ENCODE measurements at regions not wholly inside any gene's neighbourhood (a gene's known extent, or its start where the extent isn't known, plus 50 kb on each side); places are given as distances from the start of the nearest gene placed in this dataset.

- intact Hi-C loops (cut with micrococcal nuclease) = no loop called here
Observed at GRCh38 chr4:165666836-165667235, 206.2 kb upstream of the TLL1 start.

GRCh38 chr4:165667969-165668368 lies 205.1 kb upstream of the TLL1 start:
- intact Hi-C loops (cut with micrococcal nuclease) = no loop called here

- intact Hi-C loops (cut with micrococcal nuclease) = no loop called here
Observed at GRCh38 chr4:165668694-165669093, 204.3 kb upstream of the TLL1 start.

- intact Hi-C loops (cut with micrococcal nuclease) = no loop called here
Observed at GRCh38 chr4:165677081-165677480, 196.0 kb upstream of the TLL1 start.

- intact Hi-C loops (cut with micrococcal nuclease) = no loop called here
Observed at GRCh38 chr4:165678236-165678935, 194.7 kb upstream of the TLL1 start.

GRCh38 chr4:165678936-165679325 lies 194.1 kb upstream of the TLL1 start:
- intact Hi-C loops (cut with micrococcal nuclease) = no loop called here

GRCh38 chr4:165680821-165681220 lies 192.2 kb upstream of the TLL1 start:
- intact Hi-C loops (cut with micrococcal nuclease) = no loop called here

GRCh38 chr4:165682611-165683010 lies 190.4 kb upstream of the TLL1 start:
- intact Hi-C loops (cut with micrococcal nuclease) = no loop called here

GRCh38 chr4:165684177-165684805 lies 188.7 kb upstream of the TLL1 start:
- intact Hi-C loops (cut with micrococcal nuclease) = no loop called here

GRCh38 chr4:165686756-165687155 lies 186.3 kb upstream of the TLL1 start:
- intact Hi-C loops (cut with micrococcal nuclease) = no loop called here

- intact Hi-C loops (cut with micrococcal nuclease) = no loop called here
Observed at GRCh38 chr4:165689159-165689558, 183.9 kb upstream of the TLL1 start.

GRCh38 chr4:165692082-165692481 lies 181.0 kb upstream of the TLL1 start:
- intact Hi-C loops (cut with micrococcal nuclease) = no loop called here

- intact Hi-C loops (cut with micrococcal nuclease) = no loop called here
Observed at GRCh38 chr4:165698272-165698671, 174.8 kb upstream of the TLL1 start.

GRCh38 chr4:165699055-165699454 lies 174.0 kb upstream of the TLL1 start:
- intact Hi-C loops (cut with micrococcal nuclease) = no loop called here

GRCh38 chr4:165700855-165701254 lies 172.2 kb upstream of the TLL1 start:
- intact Hi-C loops (cut with micrococcal nuclease) = loop anchor here (1.0 kb wide), 1 partner anchor 164 kb away; no protein-coding TSS in a partner anchor

GRCh38 chr4:165707128-165707527 lies 165.9 kb upstream of the TLL1 start:
- intact Hi-C loops (cut with micrococcal nuclease) = no loop called here

- intact Hi-C loops (cut with micrococcal nuclease) = no loop called here
Observed at GRCh38 chr4:165709516-165709915, 163.5 kb upstream of the TLL1 start.

- intact Hi-C loops (cut with micrococcal nuclease) = no loop called here
Observed at GRCh38 chr4:165709973-165710526, 163.0 kb upstream of the TLL1 start.

- intact Hi-C loops (cut with micrococcal nuclease) = no loop called here
Observed at GRCh38 chr4:165711436-165711835, 161.6 kb upstream of the TLL1 start.

GRCh38 chr4:165711912-165712311 lies 161.1 kb upstream of the TLL1 start:
- intact Hi-C loops (cut with micrococcal nuclease) = no loop called here

- intact Hi-C loops (cut with micrococcal nuclease) = no loop called here
Observed at GRCh38 chr4:165714650-165715049, 158.4 kb upstream of the TLL1 start.

GRCh38 chr4:165715211-165715610 lies 157.8 kb upstream of the TLL1 start:
- intact Hi-C loops (cut with micrococcal nuclease) = no loop called here

GRCh38 chr4:165715989-165716388 lies 157.0 kb upstream of the TLL1 start:
- intact Hi-C loops (cut with micrococcal nuclease) = no loop called here

Data from T-helper 1 cell treated with Interleukin-12 subunit alpha and Interleukin-12 subunit beta and Interleukin-4 antibody, amounts not matched to agents 30 ng/mL and 1 ng/mL, for 36 hours (primary cell).